CD4-positive, alpha-beta memory T cell (primary cell): ENCODE measurements at regions not wholly inside any gene's neighbourhood (a gene's known extent, or its start where the extent isn't known, plus 50 kb on each side); places are given as distances from the start of the nearest gene placed in this dataset.

Experiments
- CTCF ChIA-PET: fragments of 350-600 bp; sonication (Branson Sonifier 250); formaldehyde crosslinking; loops from one replicate; lab custom pipeline; 2021; ENCODE audit warnings: inconsistent platforms; ENCODE audit not compliant: partially characterized antibody; lab: Charles Lee
- POLR2A ChIA-PET: fragments of 350-600 bp; sonication (Branson Sonifier 250); formaldehyde crosslinking; loops from one replicate; lab custom pipeline; 2021; ENCODE audit not compliant: partially characterized antibody; lab: Charles Lee
- DNase-seq, 5 donors: peaks; one replicate each; pipeline versions ENCODE4 v3.0.0 to v3.0.0-alpha.2; 2020 to 2022; ENCODE audit warnings: mixed read lengths in 1 of 5
- H3K27ac ChIP-seq: one replicate; pipeline ENCODE4 v1.7.0; 2013; ENCODE audit warnings: low read depth, low read length
- H3K27me3 ChIP-seq: 2 replicates; pipeline ENCODE4 v1.7.0; 2013; ENCODE audit warnings: mild to moderate bottlenecking, low read length, moderate library complexity; ENCODE audit not compliant: insufficient read depth
- H3K36me3 ChIP-seq: 2 replicates; pipeline ENCODE4 v1.7.0; 2013; ENCODE audit warnings: mild to moderate bottlenecking, low read length, moderate library complexity; ENCODE audit not compliant: insufficient read depth
- H3K4me1 ChIP-seq: 2 replicates; pipeline ENCODE4 v1.7.0; 2013; ENCODE audit warnings: mild to moderate bottlenecking, low read length, moderate library complexity; ENCODE audit not compliant: insufficient read depth
- H3K4me3 ChIP-seq, 2 donors: one replicate each; pipeline ENCODE4 v1.7.0; 2013; ENCODE audit warnings: low read length in 2 of 2, mild to moderate bottlenecking in 1 of 2
- H3K9me3 ChIP-seq, 2 donors: one replicate each; pipeline ENCODE4 v1.7.0; 2013; ENCODE audit warnings: low read length in 2 of 2, control low read depth in 1 of 2; ENCODE audit not compliant: control insufficient read depth in 1 of 2
- H3K27ac Mint-ChIP-seq, 7 donors: one replicate each; pipeline ENCODE4 v1.8.0; 2020 to 2021; ENCODE audit warnings: mixed read lengths in 7 of 7, mild to moderate bottlenecking in 6 of 7, inconsistent platforms in 3 of 7, moderate library complexity in 3 of 7
- H3K27me3 Mint-ChIP-seq, 2 donors: one replicate each; pipeline ENCODE4 v1.8.0; 2020 to 2021; ENCODE audit warnings: mixed read lengths in 2 of 2
- H3K36me3 Mint-ChIP-seq, 2 donors: one replicate each; pipeline ENCODE4 v1.8.0; 2020 to 2021; ENCODE audit warnings: mixed read lengths in 2 of 2, inconsistent platforms in 1 of 2, mild to moderate bottlenecking in 1 of 2
- H3K4me1 Mint-ChIP-seq, 4 donors: one replicate each; pipeline ENCODE4 v1.8.0; 2020 to 2021; ENCODE audit warnings: mixed read lengths in 4 of 4, mild to moderate bottlenecking in 1 of 4
- H3K4me3 Mint-ChIP-seq, 8 donors: one replicate each; pipeline ENCODE4 v1.8.0; 2020 to 2021; ENCODE audit warnings: mixed read lengths in 8 of 8, mild to moderate bottlenecking in 7 of 8, moderate library complexity in 6 of 8, inconsistent platforms in 3 of 8
- H3K9me3 Mint-ChIP-seq, 8 donors: one replicate each; pipeline ENCODE4 v1.8.0; 2020 to 2021; ENCODE audit warnings: mixed read lengths in 8 of 8, mild to moderate bottlenecking in 5 of 8, inconsistent platforms in 3 of 8, moderate library complexity in 1 of 8
- intact Hi-C: fragments of 100-400 bp; cut with micrococcal nuclease; formaldehyde crosslinking; loops from one replicate; pipeline ENCODE4 v1.15.1; 2023

DNA sequence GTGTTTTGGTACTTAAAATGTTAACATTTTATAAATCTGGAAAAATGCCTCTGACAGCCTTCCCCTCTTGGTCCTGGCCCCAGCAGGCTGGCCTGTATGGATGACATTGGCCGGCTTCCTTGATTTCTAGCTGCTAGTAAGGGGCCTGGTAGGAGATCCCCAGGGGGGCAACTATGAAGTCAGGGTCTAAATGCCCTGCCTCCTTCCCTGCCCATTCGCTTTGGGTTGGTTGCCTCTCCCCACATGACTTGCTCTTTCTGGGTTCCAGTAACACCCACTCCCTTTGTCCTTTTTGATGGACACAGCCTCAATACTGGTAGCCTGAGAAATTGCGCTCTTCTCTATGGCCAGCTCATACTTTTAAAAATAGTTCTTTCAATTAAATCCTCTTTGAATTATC, 78.0 kb upstream of the MAD2L1 start:
- Histone ChIP-seq H3K4me1 (no peaks in the 10 kb centered on the region), H3K27ac (no peak overlapping the region), H3K9me3 (no peaks in the 10 kb centered on the region), H3K27me3 (no peaks in the 10 kb centered on the region), H3K36me3 (no peaks in the 10 kb centered on the region), H3K4me3 (no peak overlapping the region)
- DNase-seq, result no peak
- no peaks in the 10 kb centered on the region for H3K9me3 Mint-ChIP-seq
- H3K27ac Mint-ChIP-seq, result no peak overlapping the region
- H3K4me3 Mint-ChIP-seq, result no peak overlapping the region
- POLR2A ChIA-PET, result no interaction called here
- CTCF ChIA-PET, result interaction anchor here (1.3 to 1.4 kb wide), 2 partner anchors 9 to 10 kb away, joined by 4 read pairs; no protein-coding TSS in a partner anchor
- H3K4me1 Mint-ChIP-seq, result no peaks in the 10 kb centered on the region
- H3K36me3 Mint-ChIP-seq, result no peaks in the 10 kb centered on the region
- intact Hi-C loops, result no loop called here
- peaks cover 2 to 7% of the 10 kb centered on the region in 2 donors for H3K27me3 Mint-ChIP-seq

DNA sequence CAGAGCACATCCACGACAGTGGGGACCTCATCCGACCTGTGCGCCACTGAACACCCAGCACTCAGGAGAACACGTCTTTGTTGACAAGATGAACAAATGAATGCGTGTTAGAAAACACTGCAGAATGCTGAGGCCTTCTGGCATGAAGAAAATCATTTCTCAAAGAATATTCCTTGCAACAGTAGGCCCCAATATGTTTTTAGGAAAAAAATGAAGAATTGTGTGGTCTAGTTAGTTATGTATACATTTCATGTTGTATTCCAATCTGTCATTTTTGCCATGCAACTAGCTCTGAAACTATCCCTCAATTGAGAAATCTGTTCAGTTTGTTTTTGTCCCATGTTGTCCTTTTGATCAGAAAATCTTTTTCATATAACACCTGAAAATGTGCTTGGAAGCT, 77.4 kb upstream of the MAD2L1 start:
- POLR2A ChIA-PET, result no interaction called here
- no peaks in the 10 kb centered on the region for H3K36me3 ChIP-seq

GRCh38 chr4:120139392-120139791, 72.7 kb upstream of the MAD2L1 start:
- Histone ChIP-seq H3K27ac (no peak overlapping the region), H3K4me3 (no peak overlapping the region), H3K4me1 (no peaks in the 10 kb centered on the region), H3K36me3 (no peaks in the 10 kb centered on the region), H3K27me3 (no peaks in the 10 kb centered on the region), H3K9me3 (no peaks in the 10 kb centered on the region)
- Mint-ChIP-seq H3K27me3 (peaks cover 2 to 3% of the 10 kb centered on the region in 2 donors), H3K4me1 (no peaks in the 10 kb centered on the region), H3K9me3 (peaks cover 0 to 1% (median 0%) of the 10 kb centered on the region in 8 donors), H3K4me3 (no peak overlapping the region), H3K27ac (no peak overlapping the region), H3K36me3 (no peaks in the 10 kb centered on the region)
- ChIA-PET POLR2A (no interaction called here), CTCF (no interaction called here)
- intact Hi-C loops, result no loop called here
- no peak for DNase-seq

More for the DNA sequence above, 77.4 kb upstream of the MAD2L1 start:
- no peaks in the 10 kb centered on the region for H3K9me3 ChIP-seq
- no peak overlapping the region for H3K4me3 Mint-ChIP-seq
- H3K4me1 ChIP-seq, result no peaks in the 10 kb centered on the region
- H3K27ac ChIP-seq, result no peak overlapping the region
- H3K36me3 Mint-ChIP-seq, result no peaks in the 10 kb centered on the region
- no peak for DNase-seq
- CTCF ChIA-PET, result interaction anchor here (1.3 to 1.4 kb wide), 2 partner anchors 9 to 11 kb away, joined by 4 read pairs; no protein-coding TSS in a partner anchor
- no peaks in the 10 kb centered on the region for H3K9me3 Mint-ChIP-seq
- H3K27ac Mint-ChIP-seq, result no peak overlapping the region
- no peak overlapping the region for H3K4me3 ChIP-seq
- H3K27me3 Mint-ChIP-seq, result peaks cover 2 to 7% of the 10 kb centered on the region in 2 donors
- no peaks in the 10 kb centered on the region for H3K27me3 ChIP-seq
- no peaks in the 10 kb centered on the region for H3K4me1 Mint-ChIP-seq
- intact Hi-C loops, result no loop called here

GRCh38 chr4:120132935-120133334, 66.3 kb upstream of the MAD2L1 start:
- H3K27me3 ChIP-seq, result no peaks in the 10 kb centered on the region
- H3K27ac ChIP-seq, result no peak overlapping the region
- H3K9me3 ChIP-seq, result no peaks in the 10 kb centered on the region
- Mint-ChIP-seq H3K27me3 (peaks cover 0 to 2% of the 10 kb centered on the region in 2 donors), H3K9me3 (peaks cover 0 to 1% (median 0%) of the 10 kb centered on the region in 8 donors), H3K36me3 (no peaks in the 10 kb centered on the region), H3K4me3 (no peak overlapping the region), H3K4me1 (no peaks in the 10 kb centered on the region), H3K27ac (no peak overlapping the region)
- H3K36me3 ChIP-seq, result no peaks in the 10 kb centered on the region
- CTCF ChIA-PET, result no interaction called here
- intact Hi-C loops, result no loop called here
- H3K4me3 ChIP-seq, result no peak overlapping the region
- POLR2A ChIA-PET, result no interaction called here
- H3K4me1 ChIP-seq, result no peaks in the 10 kb centered on the region
- DNase-seq, result no peak

GRCh38 chr4:120130786-120131185, 64.1 kb upstream of the MAD2L1 start:
- POLR2A ChIA-PET, result no interaction called here
- CTCF ChIA-PET, result interaction anchor here (0.7 to 1.3 kb wide), 2 partner anchors 10 to 24 kb away, joined by 3 read pairs; no protein-coding TSS in a partner anchor

More at GRCh38 chr4:120130786-120131185, 64.1 kb upstream of the MAD2L1 start:
- no peaks in the 10 kb centered on the region for H3K36me3 ChIP-seq
- H3K9me3 Mint-ChIP-seq, result peaks cover 0 to 3% (median under 1%) of the 10 kb centered on the region in 8 donors
- H3K4me3 Mint-ChIP-seq, result no peak overlapping the region
- no peaks in the 10 kb centered on the region for H3K4me1 ChIP-seq
- H3K4me3 ChIP-seq, result no peak overlapping the region
- no peaks in the 10 kb centered on the region for H3K4me1 Mint-ChIP-seq
- H3K9me3 ChIP-seq, result no peaks in the 10 kb centered on the region
- H3K27me3 Mint-ChIP-seq, result no peaks in the 10 kb centered on the region
- no peak for DNase-seq
- H3K27ac ChIP-seq, result no peak overlapping the region
- no peaks in the 10 kb centered on the region for H3K36me3 Mint-ChIP-seq
- H3K27me3 ChIP-seq, result no peaks in the 10 kb centered on the region
- intact Hi-C loops, result no loop called here
- no peak overlapping the region for H3K27ac Mint-ChIP-seq
